ENCODE measurements at regions not wholly inside any gene's neighbourhood (a gene's known extent, or its start where the extent isn't known, plus 50 kb on each side); places are given as distances from the start of the nearest gene placed in this dataset.

DNA sequence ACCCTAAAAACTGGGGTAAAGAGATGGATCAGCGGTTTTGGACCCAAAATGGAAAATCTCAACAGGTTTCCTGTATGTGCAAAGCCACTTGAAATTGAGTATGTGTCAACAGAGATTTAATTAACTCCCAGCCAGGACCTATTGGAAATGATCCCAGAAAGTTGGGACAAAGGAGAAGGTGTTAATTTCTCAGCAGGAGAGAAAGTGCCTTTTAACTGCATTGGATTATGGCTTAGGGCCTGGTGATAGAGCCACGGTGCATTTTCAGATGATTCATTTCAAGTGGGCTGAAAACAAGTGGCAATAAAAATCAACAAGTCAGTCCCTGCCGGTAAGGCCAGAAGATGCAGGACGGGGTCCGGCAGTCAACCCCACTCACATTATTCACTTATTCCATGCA lies 80.2 kb upstream of the BCL11A start (continued):
- TF ChIP-seq ZNF335 (tag by site-specific recombination; conservative IDR thresholded peaks at IDR 0.05) (no peak), OSR2 (tag by site-specific recombination; IDR thresholded peaks at IDR 0.05) (peak; percentile 97), ZFP41 (tag by site-specific recombination; IDR thresholded peaks at IDR 0.05; ENCODE audit: borderline replicate concordance) (no peak), ZBTB1 (tag by site-specific recombination; IDR thresholded peaks at IDR 0.05) (peak; percentile 69; the same call in 1 of the 2 replicates), ZNF175 (tag by site-specific recombination; IDR thresholded peaks at IDR 0.05) (no peak), ZNF830 (tag by site-specific recombination; IDR thresholded peaks at IDR 0.05; ENCODE audit: low read depth) (no peak), ZSCAN30 (tag by site-specific recombination; IDR thresholded peaks at IDR 0.05) (peak; percentile 64), ZNF548 (tag by site-specific recombination; IDR thresholded peaks at IDR 0.05) (no peak), WT1 (tag by site-specific recombination; IDR thresholded peaks at IDR 0.05) (peak; percentile 97), ZNF501 (tag by site-specific recombination; IDR thresholded peaks at IDR 0.05) (peak; percentile 65; the same call in 1 of the 2 replicates), ZNF76 (tag by site-specific recombination; IDR thresholded peaks at IDR 0.05; ENCODE audit: borderline replicate concordance, low read depth) (0 out of 2 replicates have a peak, but pooled peaks have one; percentile 23), ZNF155 (tag by site-specific recombination; IDR thresholded peaks at IDR 0.05) (no peak), ZNF776 (tag by site-specific recombination; IDR thresholded peaks at IDR 0.05; ENCODE audit: borderline replicate concordance) (no peak), ZNF837 (tag by site-specific recombination; IDR thresholded peaks at IDR 0.05) (no peak), ZNF202 (tag by site-specific recombination; IDR thresholded peaks at IDR 0.05; ENCODE audit: borderline replicate concordance) (no peak), ZNF394 (tag by site-specific recombination; IDR thresholded peaks at IDR 0.05; ENCODE audit: borderline replicate concordance) (peak; percentile 57; the same call in 1 of the 2 replicates), ZNF561 (tag by site-specific recombination; IDR thresholded peaks at IDR 0.05; ENCODE audit: borderline replicate concordance) (0 out of 2 replicates have a peak, but pooled peaks have one; percentile 46), ZNF677 (tag by site-specific recombination; IDR thresholded peaks at IDR 0.05) (no peak), MZF1 (tag by site-specific recombination; IDR thresholded peaks at IDR 0.05; ENCODE audit: borderline replicate concordance) (no peak), TRIM28 (IDR thresholded peaks at IDR 0.05; ENCODE audit: borderline replicate concordance, low read length) (no peak), KLF8 (tag by site-specific recombination; IDR thresholded peaks at IDR 0.05) (no peak)
- TF ChIP-seq, protein P1, sequence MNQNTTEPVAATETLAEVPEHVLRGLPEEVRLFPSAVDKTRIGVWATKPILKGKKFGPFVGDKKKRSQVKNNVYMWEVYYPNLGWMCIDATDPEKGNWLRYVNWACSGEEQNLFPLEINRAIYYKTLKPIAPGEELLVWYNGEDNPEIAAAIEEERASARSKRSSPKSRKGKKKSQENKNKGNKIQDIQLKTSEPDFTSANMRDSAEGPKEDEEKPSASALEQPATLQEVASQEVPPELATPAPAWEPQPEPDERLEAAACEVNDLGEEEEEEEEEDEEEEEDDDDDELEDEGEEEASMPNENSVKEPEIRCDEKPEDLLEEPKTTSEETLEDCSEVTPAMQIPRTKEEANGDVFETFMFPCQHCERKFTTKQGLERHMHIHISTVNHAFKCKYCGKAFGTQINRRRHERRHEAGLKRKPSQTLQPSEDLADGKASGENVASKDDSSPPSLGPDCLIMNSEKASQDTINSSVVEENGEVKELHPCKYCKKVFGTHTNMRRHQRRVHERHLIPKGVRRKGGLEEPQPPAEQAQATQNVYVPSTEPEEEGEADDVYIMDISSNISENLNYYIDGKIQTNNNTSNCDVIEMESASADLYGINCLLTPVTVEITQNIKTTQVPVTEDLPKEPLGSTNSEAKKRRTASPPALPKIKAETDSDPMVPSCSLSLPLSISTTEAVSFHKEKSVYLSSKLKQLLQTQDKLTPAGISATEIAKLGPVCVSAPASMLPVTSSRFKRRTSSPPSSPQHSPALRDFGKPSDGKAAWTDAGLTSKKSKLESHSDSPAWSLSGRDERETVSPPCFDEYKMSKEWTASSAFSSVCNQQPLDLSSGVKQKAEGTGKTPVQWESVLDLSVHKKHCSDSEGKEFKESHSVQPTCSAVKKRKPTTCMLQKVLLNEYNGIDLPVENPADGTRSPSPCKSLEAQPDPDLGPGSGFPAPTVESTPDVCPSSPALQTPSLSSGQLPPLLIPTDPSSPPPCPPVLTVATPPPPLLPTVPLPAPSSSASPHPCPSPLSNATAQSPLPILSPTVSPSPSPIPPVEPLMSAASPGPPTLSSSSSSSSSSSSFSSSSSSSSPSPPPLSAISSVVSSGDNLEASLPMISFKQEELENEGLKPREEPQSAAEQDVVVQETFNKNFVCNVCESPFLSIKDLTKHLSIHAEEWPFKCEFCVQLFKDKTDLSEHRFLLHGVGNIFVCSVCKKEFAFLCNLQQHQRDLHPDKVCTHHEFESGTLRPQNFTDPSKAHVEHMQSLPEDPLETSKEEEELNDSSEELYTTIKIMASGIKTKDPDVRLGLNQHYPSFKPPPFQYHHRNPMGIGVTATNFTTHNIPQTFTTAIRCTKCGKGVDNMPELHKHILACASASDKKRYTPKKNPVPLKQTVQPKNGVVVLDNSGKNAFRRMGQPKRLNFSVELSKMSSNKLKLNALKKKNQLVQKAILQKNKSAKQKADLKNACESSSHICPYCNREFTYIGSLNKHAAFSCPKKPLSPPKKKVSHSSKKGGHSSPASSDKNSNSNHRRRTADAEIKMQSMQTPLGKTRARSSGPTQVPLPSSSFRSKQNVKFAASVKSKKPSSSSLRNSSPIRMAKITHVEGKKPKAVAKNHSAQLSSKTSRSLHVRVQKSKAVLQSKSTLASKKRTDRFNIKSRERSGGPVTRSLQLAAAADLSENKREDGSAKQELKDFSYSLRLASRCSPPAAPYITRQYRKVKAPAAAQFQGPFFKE (tag by site-specific recombination; IDR thresholded peaks at IDR 0.05; ENCODE audit: borderline replicate concordance): no peak
- TF ChIP-seq, protein P2, sequence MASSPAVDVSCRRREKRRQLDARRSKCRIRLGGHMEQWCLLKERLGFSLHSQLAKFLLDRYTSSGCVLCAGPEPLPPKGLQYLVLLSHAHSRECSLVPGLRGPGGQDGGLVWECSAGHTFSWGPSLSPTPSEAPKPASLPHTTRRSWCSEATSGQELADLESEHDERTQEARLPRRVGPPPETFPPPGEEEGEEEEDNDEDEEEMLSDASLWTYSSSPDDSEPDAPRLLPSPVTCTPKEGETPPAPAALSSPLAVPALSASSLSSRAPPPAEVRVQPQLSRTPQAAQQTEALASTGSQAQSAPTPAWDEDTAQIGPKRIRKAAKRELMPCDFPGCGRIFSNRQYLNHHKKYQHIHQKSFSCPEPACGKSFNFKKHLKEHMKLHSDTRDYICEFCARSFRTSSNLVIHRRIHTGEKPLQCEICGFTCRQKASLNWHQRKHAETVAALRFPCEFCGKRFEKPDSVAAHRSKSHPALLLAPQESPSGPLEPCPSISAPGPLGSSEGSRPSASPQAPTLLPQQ (tag by site-specific recombination; IDR thresholded peaks at IDR 0.05): no peak
- TF ChIP-seq, protein P3, sequence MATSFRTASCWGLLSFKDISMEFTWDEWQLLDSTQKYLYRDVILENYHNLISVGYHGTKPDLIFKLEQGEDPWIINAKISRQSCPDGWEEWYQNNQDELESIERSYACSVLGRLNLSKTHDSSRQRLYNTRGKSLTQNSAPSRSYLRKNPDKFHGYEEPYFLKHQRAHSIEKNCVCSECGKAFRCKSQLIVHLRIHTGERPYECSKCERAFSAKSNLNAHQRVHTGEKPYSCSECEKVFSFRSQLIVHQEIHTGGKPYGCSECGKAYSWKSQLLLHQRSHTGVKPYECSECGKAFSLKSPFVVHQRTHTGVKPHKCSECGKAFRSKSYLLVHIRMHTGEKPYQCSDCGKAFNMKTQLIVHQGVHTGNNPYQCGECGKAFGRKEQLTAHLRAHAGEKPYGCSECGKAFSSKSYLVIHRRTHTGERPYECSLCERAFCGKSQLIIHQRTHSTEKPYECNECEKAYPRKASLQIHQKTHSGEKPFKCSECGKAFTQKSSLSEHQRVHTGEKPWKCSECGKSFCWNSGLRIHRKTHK (tag by site-specific recombination; IDR thresholded peaks at IDR 0.05): no peak
- TF ChIP-seq, protein P4, sequence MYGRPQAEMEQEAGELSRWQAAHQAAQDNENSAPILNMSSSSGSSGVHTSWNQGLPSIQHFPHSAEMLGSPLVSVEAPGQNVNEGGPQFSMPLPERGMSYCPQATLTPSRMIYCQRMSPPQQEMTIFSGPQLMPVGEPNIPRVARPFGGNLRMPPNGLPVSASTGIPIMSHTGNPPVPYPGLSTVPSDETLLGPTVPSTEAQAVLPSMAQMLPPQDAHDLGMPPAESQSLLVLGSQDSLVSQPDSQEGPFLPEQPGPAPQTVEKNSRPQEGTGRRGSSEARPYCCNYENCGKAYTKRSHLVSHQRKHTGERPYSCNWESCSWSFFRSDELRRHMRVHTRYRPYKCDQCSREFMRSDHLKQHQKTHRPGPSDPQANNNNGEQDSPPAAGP (tag by site-specific recombination; IDR thresholded peaks at IDR 0.05): peak; percentile 78
- TF ChIP-seq, protein P5, sequence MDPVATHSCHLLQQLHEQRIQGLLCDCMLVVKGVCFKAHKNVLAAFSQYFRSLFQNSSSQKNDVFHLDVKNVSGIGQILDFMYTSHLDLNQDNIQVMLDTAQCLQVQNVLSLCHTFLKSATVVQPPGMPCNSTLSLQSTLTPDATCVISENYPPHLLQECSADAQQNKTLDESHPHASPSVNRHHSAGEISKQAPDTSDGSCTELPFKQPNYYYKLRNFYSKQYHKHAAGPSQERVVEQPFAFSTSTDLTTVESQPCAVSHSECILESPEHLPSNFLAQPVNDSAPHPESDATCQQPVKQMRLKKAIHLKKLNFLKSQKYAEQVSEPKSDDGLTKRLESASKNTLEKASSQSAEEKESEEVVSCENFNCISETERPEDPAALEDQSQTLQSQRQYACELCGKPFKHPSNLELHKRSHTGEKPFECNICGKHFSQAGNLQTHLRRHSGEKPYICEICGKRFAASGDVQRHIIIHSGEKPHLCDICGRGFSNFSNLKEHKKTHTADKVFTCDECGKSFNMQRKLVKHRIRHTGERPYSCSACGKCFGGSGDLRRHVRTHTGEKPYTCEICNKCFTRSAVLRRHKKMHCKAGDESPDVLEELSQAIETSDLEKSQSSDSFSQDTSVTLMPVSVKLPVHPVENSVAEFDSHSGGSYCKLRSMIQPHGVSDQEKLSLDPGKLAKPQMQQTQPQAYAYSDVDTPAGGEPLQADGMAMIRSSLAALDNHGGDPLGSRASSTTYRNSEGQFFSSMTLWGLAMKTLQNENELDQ (tag by site-specific recombination; IDR thresholded peaks at IDR 0.05; ENCODE audit: low read depth): no peak
- TF ChIP-seq, protein P6, sequence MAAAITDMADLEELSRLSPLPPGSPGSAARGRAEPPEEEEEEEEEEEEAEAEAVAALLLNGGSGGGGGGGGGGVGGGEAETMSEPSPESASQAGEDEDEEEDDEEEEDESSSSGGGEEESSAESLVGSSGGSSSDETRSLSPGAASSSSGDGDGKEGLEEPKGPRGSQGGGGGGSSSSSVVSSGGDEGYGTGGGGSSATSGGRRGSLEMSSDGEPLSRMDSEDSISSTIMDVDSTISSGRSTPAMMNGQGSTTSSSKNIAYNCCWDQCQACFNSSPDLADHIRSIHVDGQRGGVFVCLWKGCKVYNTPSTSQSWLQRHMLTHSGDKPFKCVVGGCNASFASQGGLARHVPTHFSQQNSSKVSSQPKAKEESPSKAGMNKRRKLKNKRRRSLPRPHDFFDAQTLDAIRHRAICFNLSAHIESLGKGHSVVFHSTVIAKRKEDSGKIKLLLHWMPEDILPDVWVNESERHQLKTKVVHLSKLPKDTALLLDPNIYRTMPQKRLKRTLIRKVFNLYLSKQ (tag by site-specific recombination; IDR thresholded peaks at IDR 0.05; ENCODE audit: borderline replicate concordance): no peak

All from HEK293 (cell line).